ENCODE measurements at regions not wholly inside any gene's neighbourhood (a gene's known extent, or its start where the extent isn't known, plus 50 kb on each side); places are given as distances from the start of the nearest gene placed in this dataset.

- no peak for DNase-seq (ENCODE audit: low read depth)
- Histone ChIP-seq H3K4me3 (ENCODE audit: low read depth, low read length) (no peak overlapping the region), H3K27me3 (ENCODE audit: control insufficient read depth, insufficient read depth, low read length) (no peaks in the 10 kb centered on the region), H3K36me3 (ENCODE audit: control insufficient read depth, insufficient read depth, low read length) (no peaks in the 10 kb centered on the region)
- TF ChIP-seq, protein P1, sequence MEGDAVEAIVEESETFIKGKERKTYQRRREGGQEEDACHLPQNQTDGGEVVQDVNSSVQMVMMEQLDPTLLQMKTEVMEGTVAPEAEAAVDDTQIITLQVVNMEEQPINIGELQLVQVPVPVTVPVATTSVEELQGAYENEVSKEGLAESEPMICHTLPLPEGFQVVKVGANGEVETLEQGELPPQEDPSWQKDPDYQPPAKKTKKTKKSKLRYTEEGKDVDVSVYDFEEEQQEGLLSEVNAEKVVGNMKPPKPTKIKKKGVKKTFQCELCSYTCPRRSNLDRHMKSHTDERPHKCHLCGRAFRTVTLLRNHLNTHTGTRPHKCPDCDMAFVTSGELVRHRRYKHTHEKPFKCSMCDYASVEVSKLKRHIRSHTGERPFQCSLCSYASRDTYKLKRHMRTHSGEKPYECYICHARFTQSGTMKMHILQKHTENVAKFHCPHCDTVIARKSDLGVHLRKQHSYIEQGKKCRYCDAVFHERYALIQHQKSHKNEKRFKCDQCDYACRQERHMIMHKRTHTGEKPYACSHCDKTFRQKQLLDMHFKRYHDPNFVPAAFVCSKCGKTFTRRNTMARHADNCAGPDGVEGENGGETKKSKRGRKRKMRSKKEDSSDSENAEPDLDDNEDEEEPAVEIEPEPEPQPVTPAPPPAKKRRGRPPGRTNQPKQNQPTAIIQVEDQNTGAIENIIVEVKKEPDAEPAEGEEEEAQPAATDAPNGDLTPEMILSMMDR (IDR thresholded peaks at IDR 0.05; ENCODE audit: insufficient read depth, low read length, poor library complexity, severe bottlenecking) = no peak
Measured at GRCh38 chr7:20963556-20964280, 177.0 kb upstream of the SP8 start.

- Histone ChIP-seq H3K27me3 (ENCODE audit: control insufficient read depth, insufficient read depth, low read length) (no peaks in the 10 kb centered on the region), H3K36me3 (ENCODE audit: control insufficient read depth, insufficient read depth, low read length) (no peaks in the 10 kb centered on the region), H3K4me3 (ENCODE audit: low read depth, low read length) (no peak overlapping the region)
- TF ChIP-seq, protein P1 (IDR thresholded peaks at IDR 0.05; ENCODE audit: insufficient read depth, low read length, poor library complexity, severe bottlenecking) = no peak
- DNase-seq (ENCODE audit: low read depth) = no peak
Measured at GRCh38 chr7:20964281-20964918, 177.7 kb upstream of the SP8 start.

- TF ChIP-seq, protein P1 (IDR thresholded peaks at IDR 0.05; ENCODE audit: insufficient read depth, low read length, poor library complexity, severe bottlenecking) = no peak
- no peaks in the 10 kb centered on the region for H3K27me3 ChIP-seq (ENCODE audit: control insufficient read depth, insufficient read depth, low read length)
- H3K36me3 ChIP-seq (ENCODE audit: control insufficient read depth, insufficient read depth, low read length) = no peaks in the 10 kb centered on the region
- DNase-seq (ENCODE audit: low read depth) = no peak
- no peak overlapping the region for H3K4me3 ChIP-seq (ENCODE audit: low read depth, low read length)
Measured at GRCh38 chr7:20971219-20971618, 184.5 kb upstream of the SP8 start.

DNA sequence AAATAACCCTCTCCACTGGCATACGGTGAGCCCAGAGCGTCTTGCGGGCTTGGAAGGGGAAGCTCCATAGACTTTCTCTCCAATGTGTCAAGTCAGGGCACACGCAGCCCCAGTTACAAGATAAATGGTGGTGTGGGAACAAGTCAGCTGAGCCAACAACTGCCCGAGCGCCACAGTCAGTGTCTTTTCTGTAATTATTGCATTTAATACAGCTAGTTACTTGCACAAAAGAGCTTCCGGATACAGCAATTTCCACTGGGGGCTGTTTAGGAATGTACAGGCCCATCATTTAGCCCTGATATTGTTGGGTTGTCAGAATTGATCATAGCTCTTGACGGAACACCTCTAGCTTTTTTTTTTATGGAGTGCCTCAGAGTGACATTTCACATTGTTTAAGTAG is 193.5 kb upstream of the SP8 start:
- DNase-seq (ENCODE audit: low read depth) = no peak
- no peaks in the 10 kb centered on the region for H3K27me3 ChIP-seq (ENCODE audit: control insufficient read depth, insufficient read depth, low read length)

DNA sequence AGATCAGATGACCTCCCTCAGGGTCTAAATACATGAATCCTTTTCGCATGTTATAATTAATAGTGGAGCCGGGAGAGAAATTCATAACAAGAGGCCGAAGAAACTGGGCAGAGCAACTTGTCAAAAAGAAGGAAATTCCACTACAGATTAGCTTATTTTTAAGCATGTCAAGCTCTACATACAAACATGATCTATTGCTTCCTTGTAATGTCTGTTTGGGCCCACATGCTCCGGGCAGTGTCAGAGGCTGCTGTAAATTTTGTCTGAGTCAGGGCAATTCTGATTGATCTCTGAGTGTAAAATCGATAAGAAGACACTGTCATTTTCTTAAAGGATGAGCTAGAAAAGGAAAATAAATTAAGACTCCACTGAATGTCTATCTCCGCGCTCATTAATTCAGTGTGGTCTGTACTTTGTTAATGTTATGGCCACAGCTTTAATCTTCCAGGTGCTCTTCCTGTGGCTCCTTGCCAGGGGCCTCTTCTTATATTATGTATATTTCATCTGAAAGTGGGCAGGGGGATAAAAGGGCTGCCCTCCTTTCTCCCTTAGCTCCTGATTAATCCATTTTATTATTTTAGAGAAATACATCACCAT is 194.1 kb upstream of the SP8 start:
- H3K4me3 ChIP-seq (ENCODE audit: low read depth, low read length) = no peak overlapping the region
- H3K27me3 ChIP-seq (ENCODE audit: control insufficient read depth, insufficient read depth, low read length) = no peaks in the 10 kb centered on the region
- H3K36me3 ChIP-seq (ENCODE audit: control insufficient read depth, insufficient read depth, low read length) = no peaks in the 10 kb centered on the region
- TF ChIP-seq, protein P1 (IDR thresholded peaks at IDR 0.05; ENCODE audit: insufficient read depth, low read length, poor library complexity, severe bottlenecking) = no peak
- DNase-seq (ENCODE audit: low read depth) = no peak

More for the DNA sequence above, 193.5 kb upstream of the SP8 start:
- Histone ChIP-seq H3K36me3 (ENCODE audit: control insufficient read depth, insufficient read depth, low read length) (no peaks in the 10 kb centered on the region), H3K4me3 (ENCODE audit: low read depth, low read length) (no peak overlapping the region)
- TF ChIP-seq, protein P1 (IDR thresholded peaks at IDR 0.05; ENCODE audit: insufficient read depth, low read length, poor library complexity, severe bottlenecking) = no peak
